ENCODE measurements at regions not wholly inside any gene's neighbourhood (a gene's known extent, or its start where the extent isn't known, plus 50 kb on each side); places are given as distances from the start of the nearest gene placed in this dataset.

GRCh38 chr2:9712263-9712662 is 81.5 kb upstream of the YWHAQ start:
- TF ChIP-seq CTCF (IDR thresholded peaks at IDR 0.05) (no peak), ZNF396 (CRISPR knock-in tag; IDR thresholded peaks at IDR 0.05; ENCODE audit: borderline replicate concordance) (no peak), SP1 (CRISPR knock-in tag; conservative IDR thresholded peaks at IDR 0.05) (no peak), FOXK1 (CRISPR knock-in tag; IDR thresholded peaks at IDR 0.05) (no peak), NFYB (CRISPR knock-in tag; conservative IDR thresholded peaks at IDR 0.05; ENCODE audit: low read depth) (no peak), NFE2L1 (CRISPR knock-in tag; IDR thresholded peaks at IDR 0.05) (no peak), PRRX2 (CRISPR knock-in tag; IDR thresholded peaks at IDR 0.05) (no peak), JUN (CRISPR knock-in tag; IDR thresholded peaks at IDR 0.05) (no peak), ATF3 (CRISPR knock-in tag; conservative IDR thresholded peaks at IDR 0.05) (no peak), USF2 (CRISPR knock-in tag; IDR thresholded peaks at IDR 0.05) (no peak), ZNF232 (CRISPR knock-in tag; IDR thresholded peaks at IDR 0.05) (no peak), PREB (CRISPR knock-in tag; IDR thresholded peaks at IDR 0.05; ENCODE audit: borderline replicate concordance) (no peak), CBFB (CRISPR knock-in tag; IDR thresholded peaks at IDR 0.05; ENCODE audit: low read depth) (no peak), HMGA2 (CRISPR knock-in tag; IDR thresholded peaks at IDR 0.05) (no peak)

Measured in WTC11 (cell line).